Suprapubic skin (tissue), 4 donors: ENCODE measurements at regions not wholly inside any gene's neighbourhood (a gene's known extent, or its start where the extent isn't known, plus 50 kb on each side); places are given as distances from the start of the nearest gene placed in this dataset.

Experiments used
- DNase-seq, 2 donors: peaks; one replicate each; pipeline ENCODE4 v3.0.0-alpha.2; 2019; ENCODE audit warnings: low spot score in 2 of 2
- H3K27ac ChIP-seq: fragments of 200-600 bp; sonication (generic); one replicate; pipeline ENCODE4 v1.5.1; 2019
- H3K27me3 ChIP-seq: fragments of 200-600 bp; sonication (generic); one replicate; pipeline ENCODE4 v1.5.1; 2019
- H3K36me3 ChIP-seq: fragments of 200-600 bp; sonication (generic); one replicate; pipeline ENCODE4 v1.5.1; 2019
- H3K4me1 ChIP-seq: fragments of 200-600 bp; sonication (generic); one replicate; pipeline ENCODE4 v1.5.1; 2019
- H3K4me3 ChIP-seq: fragments of 200-600 bp; sonication (generic); one replicate; pipeline ENCODE4 v1.5.1; 2019; ENCODE audit warnings: mild to moderate bottlenecking
- H3K9me3 ChIP-seq: fragments of 200-600 bp; sonication (generic); one replicate; pipeline ENCODE4 v1.5.1; 2019
- CTCF ChIP-seq, 2 donors: fragments of 200-600 bp in 1 of 2; fragments of 450-650 bp in 1 of 2; sonication (generic) in 1 of 2; IDR thresholded peaks; one replicate each; pipeline ENCODE4 v1.5.1; 2016 to 2019; ENCODE audit warnings: antibody characterized with exemption in 2 of 2, mild to moderate bottlenecking in 1 of 2, moderate library complexity in 1 of 2
- EP300 ChIP-seq: sonication (generic); formaldehyde crosslinking; IDR thresholded peaks from one replicate; pipeline ENCODE4 v1.6.1; 2017; ENCODE audit warnings: antibody characterized with exemption
- POLR2A ChIP-seq, 2 donors: fragments of 450-650 bp; IDR thresholded peaks; one replicate each; pipeline ENCODE4 v1.6.1; 2017; ENCODE audit warnings: antibody characterized with exemption in 2 of 2, mild to moderate bottlenecking in 2 of 2, moderate library complexity in 2 of 2
- POLR2AphosphoS5 ChIP-seq, 3 donors: sonication (generic); formaldehyde crosslinking; IDR thresholded peaks; one replicate each; pipeline ENCODE4 v1.6.1; 2017; ENCODE audit warnings: antibody characterized with exemption in 3 of 3
- WGBS: methylation state at CpG from one replicate; pipeline ENCODE4 v1.1.5; 2018; 5-methylcytosine and 5-hydroxymethylcytosine counted together

- peaks cover 7% of the 10 kb centered on the region for H3K27me3 ChIP-seq
- H3K9me3 ChIP-seq: no peaks in the 10 kb centered on the region
- 42% methylated on average over 7 of the region's 7 CpGs for WGBS
- peak in 1 of 2 donors; percentile 66 for DNase-seq
- no peak overlapping the region for H3K4me3 ChIP-seq
- no peaks in the 10 kb centered on the region for H3K36me3 ChIP-seq
- H3K4me1 ChIP-seq: peaks cover 45% of the 10 kb centered on the region
- peak overlapping the region; percentile 62 for H3K27ac ChIP-seq
- peak in 1 of 3 donors; percentile 37 for TF ChIP-seq POLR2AphosphoS5 (IDR thresholded peaks at IDR 0.05)
- no peak for TF ChIP-seq CTCF (IDR thresholded peaks at IDR 0.05)
These were observed 346.8 kb downstream of the RRAGC start for GRCh38 chr1:38512789-38513188.

GRCh38 chr1:38512024-38512767 lies 347.4 kb downstream of the RRAGC start:
- DNase-seq: no peak
- TF ChIP-seq CTCF (IDR thresholded peaks at IDR 0.05) (no peak), POLR2AphosphoS5 (IDR thresholded peaks at IDR 0.05) (no peak), POLR2A (IDR thresholded peaks at IDR 0.05) (no peak), EP300 (no peak)
- Histone ChIP-seq H3K36me3 (no peaks in the 10 kb centered on the region), H3K4me1 (peaks cover 48% of the 10 kb centered on the region), H3K27me3 (peaks cover 7% of the 10 kb centered on the region), H3K27ac (peak overlapping the region; percentile 62), H3K4me3 (no peak overlapping the region), H3K9me3 (no peaks in the 10 kb centered on the region)
- WGBS: 36% methylated on average over 5 of the region's 5 CpGs

DNA sequence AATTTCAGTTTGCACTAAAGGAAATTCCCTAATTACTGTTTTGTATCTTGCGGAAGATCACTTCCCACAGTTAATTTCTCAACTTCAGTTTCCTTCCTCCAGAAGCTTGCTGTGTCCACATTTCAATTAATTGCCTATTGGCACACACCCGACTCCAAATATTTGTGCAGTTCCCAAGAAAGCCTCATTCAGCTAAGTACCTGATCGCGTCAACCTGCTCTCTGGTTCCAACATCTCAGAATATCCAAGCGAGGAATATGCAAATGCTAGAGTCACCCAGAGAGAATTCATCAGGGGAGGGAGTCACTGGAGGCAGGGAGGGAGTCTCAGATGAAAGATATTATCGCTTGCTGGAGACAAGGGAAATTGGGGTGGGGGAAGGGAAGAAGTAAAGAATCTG lies 351.3 kb downstream of the RRAGC start:
- H3K4me3 ChIP-seq: no peak overlapping the region

GRCh38 chr1:38507563-38507962 lies 352.0 kb downstream of the RRAGC start:
- H3K27ac ChIP-seq: no peak overlapping the region

More for the DNA sequence above, 351.3 kb downstream of the RRAGC start:
- DNase-seq: no peak
- TF ChIP-seq POLR2AphosphoS5 (IDR thresholded peaks at IDR 0.05): no peak
- no peak for TF ChIP-seq POLR2A (IDR thresholded peaks at IDR 0.05)
- no peak for TF ChIP-seq CTCF (IDR thresholded peaks at IDR 0.05)
- TF ChIP-seq EP300: no peak
- Histone ChIP-seq H3K27me3 (peaks cover 7% of the 10 kb centered on the region), H3K36me3 (no peaks in the 10 kb centered on the region), H3K27ac (peak overlapping the region; percentile 2), H3K9me3 (no peaks in the 10 kb centered on the region), H3K4me1 (peaks cover 35% of the 10 kb centered on the region)
- WGBS: 35% methylated on average over 6 of the region's 6 CpGs

More at GRCh38 chr1:38507563-38507962, 352.0 kb downstream of the RRAGC start:
- no peaks in the 10 kb centered on the region for H3K36me3 ChIP-seq
- H3K27me3 ChIP-seq: peaks cover 4% of the 10 kb centered on the region
- no peak for DNase-seq
- H3K9me3 ChIP-seq: no peaks in the 10 kb centered on the region
- TF ChIP-seq POLR2A (IDR thresholded peaks at IDR 0.05): no peak
- TF ChIP-seq EP300: no peak
- TF ChIP-seq CTCF (IDR thresholded peaks at IDR 0.05): no peak
- TF ChIP-seq POLR2AphosphoS5 (IDR thresholded peaks at IDR 0.05): no peak
- peaks cover 28% of the 10 kb centered on the region for H3K4me1 ChIP-seq
- WGBS: 59% methylated on average over 6 of the region's 6 CpGs
- no peak overlapping the region for H3K4me3 ChIP-seq
